Brain microvascular endothelial cell (primary cell): ENCODE measurements at regions not wholly inside any gene's neighbourhood (a gene's known extent, or its start where the extent isn't known, plus 50 kb on each side); places are given as distances from the start of the nearest gene placed in this dataset.

ENCODE experiments used
- DNase-seq: peaks from one replicate; pipeline ENCODE4 v3.0.0-alpha.2; 2020
- H3K27ac ChIP-seq: fragments of 250-450 bp; sonication (Bioruptor Pico); 2 replicates; pipeline ENCODE4 v1.5.1; 2020; ENCODE audit warnings: mild to moderate bottlenecking, moderate library complexity
- H3K27me3 ChIP-seq: fragments of 250-450 bp; sonication (Bioruptor Pico); replicated peaks from 2 replicates; pipeline ENCODE4 v1.5.1; 2020; ENCODE audit warnings: mild to moderate bottlenecking
- H3K36me3 ChIP-seq: fragments of 250-450 bp; sonication (Bioruptor Pico); replicated peaks from 2 replicates; pipeline ENCODE4 v1.5.1; 2020; ENCODE audit warnings: mild to moderate bottlenecking
- H3K4me3 ChIP-seq: 2 replicates; pipeline ENCODE4 v1.5.1; 2011; ENCODE audit warnings: low read depth, mild to moderate bottlenecking, control low read depth, low read length, moderate library complexity
- CTCF ChIP-seq: IDR thresholded peaks from 2 replicates; pipeline ENCODE4 v1.5.1; 2011; ENCODE audit warnings: low read depth, mild to moderate bottlenecking, moderate library complexity, low read length, control low read depth, inconsistent platforms; ENCODE audit errors: missing control alignments
- in situ Hi-C: cut with HindIII; loops from 2 replicates; pipeline ENCODE4 v1.10.0; 2017; ENCODE audit warnings: low sequenced_read_pairs, low pct_ligation_motif_present

GRCh38 chr20:7428946-7429345 is 511.3 kb downstream of the HAO1 start:
- Histone ChIP-seq H3K27me3 (no peaks in the 10 kb centered on the region), H3K27ac (no peak overlapping the region), H3K36me3 (no peaks in the 10 kb centered on the region), H3K4me3 (no peak overlapping the region)
- no peak for DNase-seq
- in situ Hi-C loops, result no loop called here
- TF ChIP-seq CTCF, result no peak

GRCh38 chr20:7432612-7433011 is 507.6 kb downstream of the HAO1 start:
- H3K27me3 ChIP-seq, result no peaks in the 10 kb centered on the region

GRCh38 chr20:7437311-7437710 is 502.9 kb downstream of the HAO1 start:
- Histone ChIP-seq H3K27me3 (no peaks in the 10 kb centered on the region), H3K27ac (no peak overlapping the region), H3K4me3 (no peak overlapping the region), H3K36me3 (no peaks in the 10 kb centered on the region)
- in situ Hi-C loops, result no loop called here
- TF ChIP-seq CTCF, result no peak
- no peak for DNase-seq

More at GRCh38 chr20:7432612-7433011, 507.6 kb downstream of the HAO1 start:
- H3K4me3 ChIP-seq, result no peak overlapping the region
- in situ Hi-C loops, result no loop called here
- no peak for TF ChIP-seq CTCF
- H3K36me3 ChIP-seq, result no peaks in the 10 kb centered on the region
- no peak for DNase-seq
- no peak overlapping the region for H3K27ac ChIP-seq

GRCh38 chr20:7449269-7449668 is 491.0 kb downstream of the HAO1 start:
- DNase-seq, result no peak
- Histone ChIP-seq H3K27ac (no peak overlapping the region), H3K36me3 (no peaks in the 10 kb centered on the region), H3K27me3 (no peaks in the 10 kb centered on the region), H3K4me3 (no peak overlapping the region)
- in situ Hi-C loops, result no loop called here
- no peak for TF ChIP-seq CTCF

GRCh38 chr20:7452890-7453289 is 487.4 kb downstream of the HAO1 start:
- no peak for DNase-seq
- no peaks in the 10 kb centered on the region for H3K27me3 ChIP-seq
- TF ChIP-seq CTCF, result no peak
- H3K36me3 ChIP-seq, result no peaks in the 10 kb centered on the region
- no peak overlapping the region for H3K27ac ChIP-seq
- in situ Hi-C loops, result no loop called here
- H3K4me3 ChIP-seq, result no peak overlapping the region

GRCh38 chr20:7454047-7454446 is 486.2 kb downstream of the HAO1 start:
- in situ Hi-C loops, result no loop called here
- no peaks in the 10 kb centered on the region for H3K27me3 ChIP-seq

More at GRCh38 chr20:7454047-7454446, 486.2 kb downstream of the HAO1 start:
- no peak overlapping the region for H3K27ac ChIP-seq
- H3K4me3 ChIP-seq, result no peak overlapping the region
- DNase-seq, result no peak
- no peak for TF ChIP-seq CTCF
- no peaks in the 10 kb centered on the region for H3K36me3 ChIP-seq
